Activated CD8-positive, alpha-beta memory T cell treated with anti-CD3 and anti-CD28 coated beads, Interleukin-2, amount 10 ng/mL, durations not matched to agents 7 days and 5 days (primary cell): ENCODE measurements at regions not wholly inside any gene's neighbourhood (a gene's known extent, or its start where the extent isn't known, plus 50 kb on each side); places are given as distances from the start of the nearest gene placed in this dataset.

Experiments
- ATAC-seq: fragments of 150-1000 bp; cut with Tn5 transposase; one replicate; pipeline ENCODE4 v1.10.0; 2021; ENCODE audit warnings: moderate library complexity
- CTCF ChIA-PET: fragments of 350-600 bp; sonication (Branson Sonifier 250); formaldehyde crosslinking; loops from one replicate; lab custom pipeline; 2021; ENCODE audit warnings: antibody characterized with exemption; lab: Charles Lee
- DNase-seq: peaks from one replicate; pipeline ENCODE4 v3.0.0-alpha.2; 2020
- H3K27ac Mint-ChIP-seq: one replicate; pipeline ENCODE4 v1.8.0; 2021; ENCODE audit warnings: mild to moderate bottlenecking, mixed read lengths
- H3K27me3 Mint-ChIP-seq: one replicate; pipeline ENCODE4 v1.8.0; 2021; ENCODE audit warnings: mixed read lengths
- H3K36me3 Mint-ChIP-seq: one replicate; pipeline ENCODE4 v1.8.0; 2021; ENCODE audit warnings: mild to moderate bottlenecking, mixed read lengths
- H3K4me1 Mint-ChIP-seq: one replicate; pipeline ENCODE4 v1.8.0; 2021; ENCODE audit warnings: mixed read lengths
- H3K4me3 Mint-ChIP-seq: one replicate; pipeline ENCODE4 v1.8.0; 2021; ENCODE audit warnings: mild to moderate bottlenecking, moderate library complexity, mixed read lengths
- H3K9me3 Mint-ChIP-seq: one replicate; pipeline ENCODE4 v1.8.0; 2022; ENCODE audit warnings: low read depth, mixed read lengths

DNA sequence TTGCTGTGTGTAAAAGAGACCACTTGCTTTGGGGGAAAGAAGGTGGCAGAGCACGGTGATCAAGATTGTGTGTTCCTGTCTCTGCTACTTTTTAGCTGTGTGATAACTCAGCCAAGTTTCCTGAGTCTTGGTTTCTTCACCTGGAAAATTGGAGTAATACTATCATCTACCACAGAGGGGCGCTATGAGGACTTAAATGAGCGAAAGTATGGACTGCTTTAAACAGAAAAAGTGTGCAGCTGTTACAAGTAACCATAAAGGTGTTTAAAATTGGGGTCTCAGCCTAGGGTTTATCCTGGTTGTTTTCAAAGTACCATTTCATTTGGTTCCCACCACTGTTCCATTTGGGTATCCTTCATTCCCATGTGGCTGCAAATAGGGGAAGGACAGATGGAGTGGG, 65.9 kb upstream of the WSCD2 start:
- Mint-ChIP-seq H3K4me3 (no peak overlapping the region), H3K27ac (no peak overlapping the region), H3K4me1 (no peaks in the 10 kb centered on the region), H3K36me3 (no peaks in the 10 kb centered on the region), H3K9me3 (no peaks in the 10 kb centered on the region), H3K27me3 (peaks cover 6% of the 10 kb centered on the region)
- CTCF ChIA-PET, result no interaction called here
- ATAC-seq, result no peak
- DNase-seq, result no peak

DNA sequence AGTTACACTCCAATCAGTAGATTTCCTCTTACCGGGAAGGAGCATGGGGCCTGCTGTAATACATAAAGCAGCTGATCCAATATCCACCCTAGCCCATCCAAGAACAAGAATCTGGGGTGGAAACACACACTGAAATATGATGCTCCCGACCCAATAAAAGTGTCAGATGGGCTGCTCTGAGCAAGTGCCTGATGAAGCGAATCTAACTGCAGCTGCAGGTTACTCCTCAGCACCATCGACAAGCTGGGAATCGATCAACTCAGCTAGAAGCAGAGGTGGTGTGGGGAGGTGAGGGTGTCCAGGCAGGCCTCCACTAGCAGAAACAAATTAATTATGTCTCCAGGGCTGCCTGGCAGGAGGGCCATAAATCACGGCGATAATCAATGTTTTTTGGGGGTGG, 64.0 kb upstream of the WSCD2 start:
- peaks cover 10% of the 10 kb centered on the region for H3K27me3 Mint-ChIP-seq
- no peaks in the 10 kb centered on the region for H3K36me3 Mint-ChIP-seq
- no peaks in the 10 kb centered on the region for H3K9me3 Mint-ChIP-seq
- H3K4me1 Mint-ChIP-seq, result no peaks in the 10 kb centered on the region
- ATAC-seq (no peak), DNase-seq (no peak)
- no peak overlapping the region for H3K4me3 Mint-ChIP-seq
- CTCF ChIA-PET, result no interaction called here
- no peak overlapping the region for H3K27ac Mint-ChIP-seq

DNA sequence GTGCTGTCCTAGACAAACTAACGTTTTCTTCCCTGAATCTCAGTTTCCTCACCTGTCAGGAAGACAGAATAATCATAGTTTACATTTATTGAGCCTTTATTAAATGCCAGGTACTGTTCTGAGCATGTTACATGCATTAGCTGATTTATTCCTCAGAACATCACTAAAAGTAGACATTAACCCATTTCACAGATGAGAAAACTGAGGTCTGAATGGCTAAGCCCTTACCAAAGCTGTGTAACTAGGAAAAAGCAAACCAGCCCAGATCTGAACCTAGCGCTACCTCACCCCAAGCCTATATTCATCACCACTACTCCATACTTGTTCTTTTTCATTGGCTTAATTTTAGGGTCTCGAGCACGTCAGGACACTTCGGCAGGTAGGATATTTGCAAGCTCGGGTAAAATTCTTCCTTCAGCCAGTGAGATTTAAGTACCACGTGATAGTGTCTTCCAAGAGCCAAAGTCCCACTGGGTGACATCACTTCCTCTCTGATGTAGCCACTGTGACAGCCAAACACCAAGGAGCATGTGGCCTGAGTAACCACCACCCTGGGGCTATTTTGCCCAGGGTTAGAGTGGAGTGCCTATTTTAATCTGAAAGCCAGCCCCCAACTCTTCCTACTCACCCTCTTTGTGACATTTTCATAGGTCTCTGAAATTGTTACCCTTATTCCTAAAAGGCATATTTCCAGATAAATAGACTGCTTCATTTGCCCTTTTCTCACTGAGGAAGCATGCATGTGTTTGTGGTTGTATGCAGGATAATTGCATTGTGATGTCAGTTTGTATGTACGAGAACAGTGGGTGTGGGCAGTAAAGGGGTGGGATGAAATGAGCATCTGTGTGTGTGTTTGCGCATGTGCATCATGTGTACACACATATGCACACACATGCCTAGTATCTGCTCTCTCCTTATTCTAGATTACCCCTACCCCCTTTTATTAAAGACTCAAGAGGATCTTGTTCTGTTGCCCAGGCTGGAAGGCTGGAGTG, 62.2 kb upstream of the WSCD2 start:
- no peaks in the 10 kb centered on the region for H3K36me3 Mint-ChIP-seq
- H3K27me3 Mint-ChIP-seq, result peaks cover 7% of the 10 kb centered on the region
- no peak overlapping the region for H3K4me3 Mint-ChIP-seq
- H3K9me3 Mint-ChIP-seq, result no peaks in the 10 kb centered on the region
- H3K27ac Mint-ChIP-seq, result no peak overlapping the region
- DNase-seq (no peak), ATAC-seq (no peak)
- CTCF ChIA-PET, result no interaction called here
- no peaks in the 10 kb centered on the region for H3K4me1 Mint-ChIP-seq

DNA sequence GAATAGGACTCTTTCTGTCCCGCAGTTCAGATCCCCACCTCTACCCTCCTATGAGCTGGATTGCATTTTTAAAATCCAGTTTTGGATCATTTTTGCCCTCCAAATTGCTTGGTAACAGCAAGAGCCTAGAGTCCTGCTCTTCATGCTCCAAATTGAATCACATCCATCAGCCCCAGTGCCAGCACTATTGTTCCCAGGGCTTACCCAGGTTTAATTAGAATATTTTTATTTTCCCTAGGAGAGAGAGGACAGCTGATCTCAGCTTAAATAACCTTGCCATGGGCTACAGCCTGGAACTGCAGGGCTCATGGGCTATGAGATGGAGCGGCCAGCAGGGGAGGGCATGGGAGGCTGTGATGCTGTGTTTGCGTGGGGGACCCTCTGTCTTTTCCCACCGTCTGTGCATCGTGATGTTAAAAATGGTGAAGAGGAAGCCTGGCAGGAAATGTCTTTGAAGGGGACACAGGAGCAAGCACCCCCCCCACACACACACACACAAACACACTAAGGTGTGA, 59.4 kb upstream of the WSCD2 start:
- Mint-ChIP-seq H3K4me3 (no peak overlapping the region), H3K4me1 (no peaks in the 10 kb centered on the region), H3K9me3 (no peaks in the 10 kb centered on the region), H3K36me3 (no peaks in the 10 kb centered on the region), H3K27ac (no peak overlapping the region), H3K27me3 (peaks cover 16% of the 10 kb centered on the region)
- DNase-seq, result no peak
- CTCF ChIA-PET, result no interaction called here
- no peak for ATAC-seq

DNA sequence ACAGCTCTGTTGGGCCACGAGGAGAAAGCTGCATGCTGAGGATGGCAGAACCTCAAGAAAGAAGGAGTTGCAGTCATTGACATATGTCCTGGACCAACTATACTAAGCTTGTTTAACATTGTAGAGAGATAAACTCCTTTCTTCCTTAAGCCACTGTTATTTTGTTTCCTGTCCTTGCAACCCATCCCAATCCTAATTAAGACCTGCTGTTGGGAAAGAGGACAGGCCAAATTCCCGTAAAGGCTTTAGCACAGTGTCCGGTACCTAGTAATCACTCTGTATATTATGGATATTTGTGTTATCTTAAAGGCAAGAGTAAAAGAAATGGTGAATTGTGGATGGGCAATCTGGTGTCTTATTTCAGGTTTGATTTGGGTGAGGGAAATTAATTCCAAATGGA, 53.5 kb upstream of the WSCD2 start:
- Mint-ChIP-seq H3K36me3 (no peaks in the 10 kb centered on the region), H3K27me3 (peaks cover 9% of the 10 kb centered on the region), H3K9me3 (no peaks in the 10 kb centered on the region), H3K27ac (no peak overlapping the region), H3K4me1 (no peaks in the 10 kb centered on the region), H3K4me3 (no peak overlapping the region)
- DNase-seq (no peak), ATAC-seq (no peak)
- CTCF ChIA-PET, result no interaction called here

DNA sequence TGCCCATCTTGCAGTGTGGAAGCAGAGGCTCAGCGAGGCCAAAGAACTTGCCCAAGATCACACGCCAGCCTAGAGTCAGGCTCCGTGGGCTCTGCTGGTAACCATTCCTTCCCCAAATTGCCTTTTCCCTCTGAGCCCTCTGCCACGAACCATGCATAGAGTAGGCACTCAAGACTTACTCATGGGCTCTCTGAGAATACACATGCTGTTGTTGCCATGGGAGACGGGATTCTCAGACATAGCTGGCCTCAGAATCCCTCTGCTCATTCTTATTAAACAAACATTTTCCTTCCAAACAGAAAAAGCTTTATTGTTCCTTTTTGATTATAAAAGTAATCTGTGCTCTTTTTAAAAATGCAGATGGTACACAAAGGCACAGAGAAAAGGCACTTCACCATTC, 52.5 kb upstream of the WSCD2 start:
- CTCF ChIA-PET, result no interaction called here

DNA sequence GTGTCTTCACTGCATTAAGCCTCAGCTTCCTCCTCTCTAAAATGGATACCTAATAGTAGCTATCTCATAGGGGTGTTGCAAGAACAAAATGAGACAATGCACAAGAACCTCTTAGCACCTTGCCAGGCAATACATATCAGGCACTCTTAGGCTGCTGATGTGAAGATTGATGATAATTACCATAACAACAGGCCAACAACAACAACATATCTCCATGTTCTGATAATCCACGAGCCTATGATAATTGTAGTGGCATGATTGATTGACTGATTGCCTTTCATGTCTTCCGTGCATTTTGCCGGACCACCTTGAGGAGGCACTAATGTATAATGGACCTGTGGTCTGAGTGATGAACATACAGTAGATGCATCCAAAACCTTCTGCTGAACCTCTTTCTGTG, 50.7 kb upstream of the WSCD2 start:
- Mint-ChIP-seq H3K27ac (no peak overlapping the region), H3K4me1 (no peaks in the 10 kb centered on the region), H3K4me3 (no peak overlapping the region), H3K9me3 (no peaks in the 10 kb centered on the region), H3K27me3 (no peaks in the 10 kb centered on the region), H3K36me3 (no peaks in the 10 kb centered on the region)
- CTCF ChIA-PET, result no interaction called here
- no peak for DNase-seq
- no peak for ATAC-seq

More for the DNA sequence above, 52.5 kb upstream of the WSCD2 start:
- Mint-ChIP-seq H3K36me3 (no peaks in the 10 kb centered on the region), H3K9me3 (no peaks in the 10 kb centered on the region), H3K27me3 (peaks cover 9% of the 10 kb centered on the region), H3K27ac (no peak overlapping the region), H3K4me1 (no peaks in the 10 kb centered on the region), H3K4me3 (no peak overlapping the region)
- no peak for ATAC-seq
- DNase-seq, result no peak
